ENCODE measurements at regions not wholly inside any gene's neighbourhood (a gene's known extent, or its start where the extent isn't known, plus 50 kb on each side); places are given as distances from the start of the nearest gene placed in this dataset.

DNA sequence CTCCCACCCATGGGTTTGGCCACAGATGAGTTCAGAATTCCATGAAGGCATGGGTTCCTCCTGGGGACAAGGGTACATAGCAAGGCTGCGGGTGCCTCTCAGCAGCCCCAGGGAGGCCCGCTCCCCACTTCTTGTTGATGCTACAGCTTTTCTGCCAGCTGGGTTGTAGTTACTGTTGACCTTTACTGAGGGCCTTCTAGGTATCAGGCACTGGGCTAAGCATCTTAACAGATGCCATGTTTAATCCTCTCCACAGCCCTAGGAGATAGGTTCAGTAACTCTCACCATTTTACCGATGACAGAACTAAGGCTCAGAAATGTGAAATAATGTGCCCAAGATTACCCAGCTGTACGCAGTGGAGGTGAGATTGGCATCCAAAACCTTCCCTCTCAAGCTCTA lies 54.3 kb upstream of the DLX4 start:
- Histone ChIP-seq H3K79me1 (ENCODE audit: low read depth, low read length) (no peaks in the 10 kb centered on the region), H3K9ac (replicated peaks in 1 of 4; ENCODE audit: extremely low read depth in 1 of 4, low read depth in 3 of 4, low read length in 3 of 4) (no peak overlapping the region), H3K27me3 (replicated peaks in 1 of 4; ENCODE audit: control insufficient read depth in 3 of 4, extremely low read depth in 1 of 4, insufficient read depth in 3 of 4, low read length in 3 of 4) (peaks cover 4 to 47% (median 41%) of the 10 kb centered on the region in 4 experiments), H3K14ac (ENCODE audit: insufficient read length) (no peak overlapping the region), H4K8ac (ENCODE audit: extremely low read depth, insufficient read depth, low read length) (no peak overlapping the region), H2BK5ac (ENCODE audit: low read depth, low read length) (no peak overlapping the region), H3K9me3 (ENCODE audit: insufficient read depth in 2 of 2, low read depth in 1 of 2, low read length in 1 of 2) (no peaks in the 10 kb centered on the region), H2BK12ac (ENCODE audit: low read depth, low read length) (peak overlapping the region; percentile 43; the same call in 1 of the 2 replicates), H3K23ac (ENCODE audit: insufficient read length) (no peak overlapping the region), H3K56ac (replicated peaks; ENCODE audit: insufficient read length, low read depth, low read length) (no peak overlapping the region), H3K36me3 (ENCODE audit: control insufficient read depth in 2 of 4, insufficient read depth in 4 of 4, low read length in 3 of 4) (no peaks in the 10 kb centered on the region), H2AFZ (ENCODE audit: low read length) (no peak overlapping the region), H4K91ac (replicated peaks; ENCODE audit: insufficient read length, low read length) (no peak overlapping the region), H2BK20ac (ENCODE audit: low read length) (no peak overlapping the region), H3K18ac (ENCODE audit: extremely low read depth, low read length) (0 out of 2 replicates have a peak overlapping the region, but pooled peaks have one; percentile 4), H3K4me2 (ENCODE audit: insufficient read depth in 1 of 2, low read depth in 2 of 2, low read length in 2 of 2) (no peak overlapping the region), H3K4ac (replicated peaks; ENCODE audit: insufficient read length, low read depth, low read length) (no peak overlapping the region), H4K5ac (ENCODE audit: insufficient read length, low read depth, low read length) (no peak overlapping the region), H4K20me1 (replicated peaks in 1 of 2; ENCODE audit: control insufficient read depth in 1 of 2, insufficient read depth in 2 of 2, low read length in 2 of 2) (no peaks in the 10 kb centered on the region), H2AK5ac (ENCODE audit: low read depth, low read length) (peak overlapping the region; percentile 55; the same call in 1 of the 2 replicates), H2BK120ac (replicated peaks; ENCODE audit: low read depth, low read length) (no peak overlapping the region), H3K23me2 (ENCODE audit: low read depth, low read length) (peaks cover 2% of the 10 kb centered on the region; the same call in 1 of the 2 replicates), H2BK15ac (ENCODE audit: low read length) (no peak overlapping the region), H3K4me3 (ENCODE audit: extremely low read depth in 1 of 4, insufficient read depth in 2 of 4, low read depth in 3 of 4, low read length in 4 of 4) (no peak overlapping the region), H3K79me2 (ENCODE audit: control insufficient read depth in 1 of 2, insufficient read depth in 2 of 2, low read length in 2 of 2) (no peaks in the 10 kb centered on the region), H3K27ac (ENCODE audit: low read depth, low read length) (no peak overlapping the region), H3K4me1 (replicated peaks in 1 of 4; ENCODE audit: control insufficient read depth in 3 of 4, insufficient read depth in 4 of 4, low read length in 3 of 4) (peaks cover 3 to 15% (median 9%) of the 10 kb centered on the region in 4 experiments)
- WGBS, 2 experiments (ENCODE audit: extremely low coverage in 1 of 2, insufficient coverage in 1 of 2, insufficient read length in 1 of 2, insufficient replicate concordance in 2 of 2, low coverage in 1 of 2, low lambda C conversion rate in 2 of 2, missing lambda C conversion rate in 1 of 2), result 94% methylated on average over 4 of the region's 4 CpGs; no CpG with 5 or more reads in 1 of the 2 experiments
- DNase-seq (ENCODE audit: low read depth in 1 of 2, low spot score in 2 of 2), result no peak
- no peak for FAIRE-seq
- POLR2A ChIA-PET (ENCODE audit: partially characterized antibody), result interaction anchor here (1.0 kb wide), 1 partner anchor 12 kb away, joined by 4 read pairs; no protein-coding TSS in a partner anchor
- CTCF ChIA-PET (ENCODE audit: partially characterized antibody), result interaction anchor here (0.9 to 10.0 kb wide), 12 partner anchors 9 to 82 kb away, joined by 3 to 156 read pairs (median 9); partner anchors contain the start of gene DLX3
- TF ChIP-seq SP1 (IDR thresholded peaks at IDR 0.05; ENCODE audit: low read depth, low read length), result no peak
- TF ChIP-seq, protein P1, sequence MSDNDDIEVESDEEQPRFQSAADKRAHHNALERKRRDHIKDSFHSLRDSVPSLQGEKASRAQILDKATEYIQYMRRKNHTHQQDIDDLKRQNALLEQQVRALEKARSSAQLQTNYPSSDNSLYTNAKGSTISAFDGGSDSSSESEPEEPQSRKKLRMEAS (IDR thresholded peaks at IDR 0.05), result no peak
- no peak for TF ChIP-seq KDM1A (IDR thresholded peaks at IDR 0.05; ENCODE audit: borderline replicate concordance, low read length)
- no peak for TF ChIP-seq FOSL1 (IDR thresholded peaks at IDR 0.05; ENCODE audit: insufficient read depth, low read depth, low read length)
